Stomach (tissue), 8 donors: ENCODE measurements at regions not wholly inside any gene's neighbourhood (a gene's known extent, or its start where the extent isn't known, plus 50 kb on each side); places are given as distances from the start of the nearest gene placed in this dataset.

Source experiments
- DNase-seq, 2 donors: peaks; one replicate each; pipeline versions ENCODE4 v3.0.0 to v3.0.0-alpha.2; 2013 to 2019
- H3K27ac ChIP-seq, 5 donors: fragments of 200-600 bp in 4 of 5; sonication (generic) in 4 of 5; one replicate each; pipeline ENCODE4 v1.5.1; 2013 to 2019; ENCODE audit warnings: mild to moderate bottlenecking in 1 of 5, moderate library complexity in 1 of 5
- H3K27me3 ChIP-seq, 3 donors: fragments of 200-600 bp; sonication (generic); one replicate each; pipeline ENCODE4 v1.5.1; 2017 to 2019; ENCODE audit warnings: mixed run types in 1 of 3
- H3K36me3 ChIP-seq, 4 donors: fragments of 200-600 bp; sonication (generic); 1 replicate in 3 of 4; 2 replicates in 1 of 4; pipeline ENCODE4 v1.5.1; 2016 to 2019
- H3K4me1 ChIP-seq, 4 donors: fragments of 200-600 bp; sonication (generic); one replicate each; pipeline ENCODE4 v1.5.1; 2016 to 2019
- H3K4me3 ChIP-seq, 4 donors: fragments of 200-600 bp; sonication (generic) in 3 of 4; one replicate each; pipeline ENCODE4 v1.5.1; 2016 to 2019; ENCODE audit warnings: mild to moderate bottlenecking in 1 of 4
- H3K9me3 ChIP-seq, 4 donors: fragments of 200-600 bp; sonication (generic); one replicate each; pipeline ENCODE4 v1.5.1; 2016 to 2019
- EP300 ChIP-seq: sonication (generic); formaldehyde crosslinking; IDR thresholded peaks from one replicate; pipeline ENCODE4 v1.6.1; 2017; ENCODE audit warnings: antibody characterized with exemption
- POLR2A ChIP-seq, 4 donors: fragments of 450-650 bp; IDR thresholded peaks; one replicate each; pipeline ENCODE4 v1.6.1; 2016; ENCODE audit warnings: antibody characterized with exemption in 4 of 4, control low read depth in 2 of 4, mild to moderate bottlenecking in 1 of 4, moderate library complexity in 1 of 4
- POLR2AphosphoS5 ChIP-seq, 3 donors: sonication (generic); formaldehyde crosslinking; IDR thresholded peaks; one replicate each; pipeline ENCODE4 v1.6.1; 2016; ENCODE audit warnings: antibody characterized with exemption in 3 of 3
- WGBS, 5 donors: extraction: QIAGEN DNeasy Blood & Tissue Kit in 3 of 5; methylation state at CpG; one replicate each; pipeline versions ENCODE4 v1.1.5 to v1.1.7; 2013 to 2018; 5-methylcytosine and 5-hydroxymethylcytosine counted together
- intact Hi-C: fragments of 100-400 bp; cut with DNase I; formaldehyde crosslinking; loops from one replicate; pipeline ENCODE4 v1.15.1; 2023; ENCODE audit warnings: low total_unique reads
- TF ChIP-seq, protein P1 (sequence below), 7 experiments: fragments of 450-650 bp in 4 of 7; fragments of 200-600 bp in 3 of 7; sonication (generic) in 3 of 7; IDR thresholded peaks; one replicate each; pipeline ENCODE4 v1.5.1; 2016 to 2019; ENCODE audit warnings: antibody characterized with exemption in 7 of 7, control low read depth in 2 of 7, mild to moderate bottlenecking in 1 of 7
- donor health status: healthy with polysubstance abuse.
- donor health status: Bipolar disorder and iron deficiency.
- donor health status: healthy.

DNA sequence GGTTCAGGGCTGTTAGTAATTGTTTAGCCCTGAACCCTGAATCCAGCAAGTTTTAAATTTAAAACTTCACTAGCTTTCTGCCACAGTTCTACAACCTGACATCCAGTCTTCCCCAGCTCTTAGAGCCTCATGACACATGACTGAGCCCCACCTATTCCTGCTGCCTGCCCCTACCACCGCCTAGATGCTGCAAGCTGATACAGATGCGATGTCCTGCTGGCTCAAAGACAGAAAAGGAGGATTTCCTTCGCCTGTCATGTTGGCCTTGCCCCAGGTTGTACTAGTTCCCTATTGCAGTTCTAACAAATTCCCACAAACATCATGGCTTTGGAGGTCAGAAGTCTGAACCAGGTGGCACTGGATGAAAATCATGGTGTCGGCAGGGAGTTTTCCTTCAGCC lies 510.6 kb upstream of the PPP2R3A start:
- intact Hi-C loops: no loop called here
- no peaks in the 10 kb centered on the region for H3K4me1 ChIP-seq
- TF ChIP-seq, protein P1, sequence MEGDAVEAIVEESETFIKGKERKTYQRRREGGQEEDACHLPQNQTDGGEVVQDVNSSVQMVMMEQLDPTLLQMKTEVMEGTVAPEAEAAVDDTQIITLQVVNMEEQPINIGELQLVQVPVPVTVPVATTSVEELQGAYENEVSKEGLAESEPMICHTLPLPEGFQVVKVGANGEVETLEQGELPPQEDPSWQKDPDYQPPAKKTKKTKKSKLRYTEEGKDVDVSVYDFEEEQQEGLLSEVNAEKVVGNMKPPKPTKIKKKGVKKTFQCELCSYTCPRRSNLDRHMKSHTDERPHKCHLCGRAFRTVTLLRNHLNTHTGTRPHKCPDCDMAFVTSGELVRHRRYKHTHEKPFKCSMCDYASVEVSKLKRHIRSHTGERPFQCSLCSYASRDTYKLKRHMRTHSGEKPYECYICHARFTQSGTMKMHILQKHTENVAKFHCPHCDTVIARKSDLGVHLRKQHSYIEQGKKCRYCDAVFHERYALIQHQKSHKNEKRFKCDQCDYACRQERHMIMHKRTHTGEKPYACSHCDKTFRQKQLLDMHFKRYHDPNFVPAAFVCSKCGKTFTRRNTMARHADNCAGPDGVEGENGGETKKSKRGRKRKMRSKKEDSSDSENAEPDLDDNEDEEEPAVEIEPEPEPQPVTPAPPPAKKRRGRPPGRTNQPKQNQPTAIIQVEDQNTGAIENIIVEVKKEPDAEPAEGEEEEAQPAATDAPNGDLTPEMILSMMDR (IDR thresholded peaks at IDR 0.05): no peak
- no peak for TF ChIP-seq POLR2AphosphoS5 (IDR thresholded peaks at IDR 0.05)
- no peak for TF ChIP-seq EP300
- no peak for TF ChIP-seq POLR2A (IDR thresholded peaks at IDR 0.05)
- peaks cover 0 to 36% (median 0%) of the 10 kb centered on the region in 3 donors for H3K27me3 ChIP-seq
- H3K27ac ChIP-seq: no peak overlapping the region
- DNase-seq: no peak
- no peak overlapping the region for H3K4me3 ChIP-seq
- WGBS, 5 donors: 55 to 91% (median 78%) methylated on average over 4 of the region's 4 CpGs
- peaks cover 0 to 4% (median 0%) of the 10 kb centered on the region in 4 donors for H3K9me3 ChIP-seq
- no peaks in the 10 kb centered on the region for H3K36me3 ChIP-seq

DNA sequence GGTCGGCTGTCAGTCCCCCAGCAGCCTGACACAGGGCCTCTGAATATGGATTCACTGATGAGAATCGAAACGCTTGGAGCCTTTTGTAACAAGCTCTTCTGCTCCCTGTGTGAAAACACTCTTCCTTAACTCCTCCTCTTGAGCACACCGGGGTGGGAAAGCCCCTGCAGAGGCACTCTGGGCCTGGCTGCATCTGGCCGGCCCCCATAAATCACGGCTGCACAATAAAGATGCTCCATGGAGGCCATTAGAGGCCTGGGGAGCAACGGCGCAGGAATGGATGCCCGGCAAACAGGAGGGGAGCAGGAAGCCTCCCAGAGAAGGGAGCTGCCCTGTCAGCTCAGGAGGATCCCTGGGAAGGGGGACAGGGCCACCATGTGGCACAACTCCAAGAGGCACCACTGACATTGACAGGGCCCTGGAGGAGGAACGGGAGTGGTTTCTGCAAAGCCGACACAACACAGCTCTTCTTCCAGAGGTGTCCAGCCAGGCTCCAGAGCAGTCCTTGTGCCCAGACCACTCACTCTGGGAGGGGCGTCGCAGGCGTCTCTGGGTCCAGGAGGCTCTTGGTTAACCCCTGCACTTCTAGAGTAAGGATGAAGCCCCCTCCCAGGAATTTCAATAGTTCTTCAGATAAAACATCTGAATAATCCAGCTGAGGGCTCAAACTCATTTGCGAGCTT lies 509.3 kb upstream of the PPP2R3A start:
- Histone ChIP-seq H3K36me3 (no peaks in the 10 kb centered on the region), H3K4me3 (no peak overlapping the region), H3K27me3 (peaks cover 0 to 37% (median 0%) of the 10 kb centered on the region in 3 donors), H3K4me1 (no peaks in the 10 kb centered on the region), H3K9me3 (peaks cover 0 to 4% (median 0%) of the 10 kb centered on the region in 4 donors), H3K27ac (no peak overlapping the region)
- DNase-seq: peak in 1 of 2 donors; percentile 16
- intact Hi-C loops: no loop called here
- WGBS, 5 donors: 21 to 36% (median 25%) methylated on average over 15 of the region's 15 CpGs
- no peak for TF ChIP-seq EP300

DNA sequence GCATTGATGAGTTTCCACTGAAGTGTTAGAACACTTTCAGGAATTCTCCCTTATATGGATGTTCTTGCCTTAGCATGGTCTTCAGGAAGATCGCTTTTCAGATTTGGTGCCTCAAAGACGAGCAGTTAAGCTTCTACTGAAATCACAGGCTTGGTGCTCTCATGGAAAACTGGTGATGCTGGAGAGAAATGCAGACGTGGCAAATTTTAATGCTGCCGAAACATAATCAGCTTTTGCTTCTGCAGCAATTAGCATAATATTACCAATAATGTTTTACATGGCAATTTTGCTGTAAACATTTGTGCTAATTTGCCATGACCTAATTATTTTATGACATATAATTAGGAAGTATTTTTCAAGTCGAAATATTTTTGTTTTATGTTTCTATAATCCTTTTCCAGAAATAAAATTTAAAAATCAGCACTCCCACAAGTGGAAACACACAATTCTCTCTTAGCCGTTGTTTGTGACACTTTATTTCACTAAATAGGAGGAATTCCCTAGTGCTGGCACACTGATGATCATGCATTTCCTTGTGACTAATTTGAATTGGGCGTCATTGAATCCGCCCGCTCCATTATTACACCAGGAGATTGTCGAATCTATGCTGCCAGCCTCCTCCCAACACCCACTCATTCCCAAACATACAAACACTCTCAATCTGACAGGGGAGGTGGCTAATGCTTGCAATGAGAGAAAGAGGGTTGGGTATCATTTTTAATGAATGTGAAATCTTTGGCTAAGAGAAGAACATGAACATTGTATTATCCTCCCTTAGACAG lies 506.8 kb upstream of the PPP2R3A start:
- no peak for DNase-seq
- H3K4me1 ChIP-seq: no peaks in the 10 kb centered on the region
- no peak overlapping the region for H3K4me3 ChIP-seq
- peaks cover 0 to 4% (median 0%) of the 10 kb centered on the region in 4 donors for H3K9me3 ChIP-seq
- peaks cover 0 to 37% (median 0%) of the 10 kb centered on the region in 3 donors for H3K27me3 ChIP-seq
- 72 to 84% (median 75%) methylated on average over 10 of the region's 10 CpGs for WGBS, 5 donors
- intact Hi-C loops: no loop called here
- H3K36me3 ChIP-seq: no peaks in the 10 kb centered on the region
- no peak overlapping the region for H3K27ac ChIP-seq
- TF ChIP-seq, protein P1 (IDR thresholded peaks at IDR 0.05): no peak
- TF ChIP-seq POLR2A (IDR thresholded peaks at IDR 0.05): no peak
- no peak for TF ChIP-seq POLR2AphosphoS5 (IDR thresholded peaks at IDR 0.05)
- TF ChIP-seq EP300: no peak

DNA sequence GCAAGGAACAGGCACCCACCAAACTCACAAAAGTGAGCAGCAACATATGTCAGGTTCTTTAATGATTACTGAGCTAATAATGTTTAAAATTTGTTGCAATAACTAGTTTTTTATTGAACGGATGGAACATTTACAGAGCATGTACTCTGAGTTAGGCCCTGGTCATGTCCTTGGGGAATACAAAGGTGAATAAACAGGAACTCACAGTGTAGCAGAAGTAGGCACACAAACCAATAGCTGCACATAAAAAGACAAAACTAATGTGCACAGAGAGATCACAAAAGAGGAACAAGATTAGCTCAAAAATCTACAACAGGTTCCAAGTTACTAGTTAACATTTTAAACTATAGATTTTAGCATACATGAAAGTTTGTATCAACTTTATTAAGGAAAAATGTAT lies 505.3 kb upstream of the PPP2R3A start:
- no peak for DNase-seq
- no peaks in the 10 kb centered on the region for H3K36me3 ChIP-seq
- H3K27ac ChIP-seq: no peak overlapping the region
- peaks cover 0 to 2% (median 0%) of the 10 kb centered on the region in 4 donors for H3K9me3 ChIP-seq
- WGBS, 5 donors: 50 to 73% (median 67%) methylated on average over 1 of the region's 1 CpG
- H3K27me3 ChIP-seq: peaks cover 0 to 33% (median 0%) of the 10 kb centered on the region in 3 donors
- H3K4me1 ChIP-seq: no peaks in the 10 kb centered on the region
- H3K4me3 ChIP-seq: no peak overlapping the region
- TF ChIP-seq POLR2A (IDR thresholded peaks at IDR 0.05) (no peak), EP300 (no peak), POLR2AphosphoS5 (IDR thresholded peaks at IDR 0.05) (no peak)
- TF ChIP-seq, protein P1 (IDR thresholded peaks at IDR 0.05): no peak
- intact Hi-C loops: no loop called here
